ENCODE measurements at regions not wholly inside any gene's neighbourhood (a gene's known extent, or its start where the extent isn't known, plus 50 kb on each side); places are given as distances from the start of the nearest gene placed in this dataset.
A peak's percentile ranks its signal among the peaks of the same experiment; 100 is the strongest.

GRCh38 chr13:22735011-22735995, 445.5 kb upstream of the SGCG start:
- 0 out of 2 replicates have a peak, but pooled peaks have one; percentile 1 for TF ChIP-seq CTCF (conservative IDR thresholded peaks at IDR 0.05; ENCODE audit: low read length)
- DNase-seq (ENCODE audit: low read depth): no peak
- H3K4me3 ChIP-seq (ENCODE audit: low read length): no peak overlapping the region

GRCh38 chr13:22736084-22736767, 444.6 kb upstream of the SGCG start:
- H3K4me3 ChIP-seq (ENCODE audit: low read length): no peak overlapping the region
- DNase-seq (ENCODE audit: low read depth): no peak
- TF ChIP-seq CTCF (conservative IDR thresholded peaks at IDR 0.05; ENCODE audit: low read length): no peak

- no peak overlapping the region for H3K4me3 ChIP-seq (ENCODE audit: low read length)
- no peak for TF ChIP-seq CTCF (conservative IDR thresholded peaks at IDR 0.05; ENCODE audit: low read length)
- no peak for DNase-seq (ENCODE audit: low read depth)
These were observed 444.0 kb upstream of the SGCG start for GRCh38 chr13:22736768-22737092.

GRCh38 chr13:22738357-22738756, 442.4 kb upstream of the SGCG start:
- DNase-seq (ENCODE audit: low read depth): no peak
- TF ChIP-seq CTCF (conservative IDR thresholded peaks at IDR 0.05; ENCODE audit: low read length): no peak
- H3K4me3 ChIP-seq (ENCODE audit: low read length): no peak overlapping the region

GRCh38 chr13:22740264-22740663, 440.5 kb upstream of the SGCG start:
- DNase-seq (ENCODE audit: low read depth): no peak
- no peak for TF ChIP-seq CTCF (conservative IDR thresholded peaks at IDR 0.05; ENCODE audit: low read length)
- H3K4me3 ChIP-seq (ENCODE audit: low read length): no peak overlapping the region

- DNase-seq (ENCODE audit: low read depth): no peak
- no peak for TF ChIP-seq CTCF (conservative IDR thresholded peaks at IDR 0.05; ENCODE audit: low read length)
- no peak overlapping the region for H3K4me3 ChIP-seq (ENCODE audit: low read length)
These were observed 435.9 kb upstream of the SGCG start for GRCh38 chr13:22744688-22745452.

Measured in AG10803 (cell line).